Stimulated activated CD4-positive, alpha-beta T cell treated with anti-CD3 and anti-CD28 coated beads, Interleukin-1b, Interleukin-23, amount 100 ng/mL, for 4 hours (primary cell): ENCODE measurements at regions not wholly inside any gene's neighbourhood (a gene's known extent, or its start where the extent isn't known, plus 50 kb on each side); places are given as distances from the start of the nearest gene placed in this dataset.
"Not testable (repeated sequence)": the region's sequence is repeated elsewhere in the genome, so short reads cannot be mapped to it uniquely, and the experiment has no call there.

Experiments
- DNase-seq, 2 donors: peaks; one replicate each; pipeline ENCODE4 v3.0.0-alpha.2; 2020; ENCODE audit warnings: low read depth in 2 of 2

GRCh38 chr10:21405981-21406380 is 119.5 kb downstream of the SKIDA1 start:
- no peak for DNase-seq

- no peak for DNase-seq
Observed at GRCh38 chr10:21403256-21404015, 122.0 kb downstream of the SKIDA1 start.

- DNase-seq, result no peak
Observed at GRCh38 chr10:21402606-21403083, 122.8 kb downstream of the SKIDA1 start.

GRCh38 chr10:21401196-21401595 is 124.3 kb downstream of the SKIDA1 start:
- DNase-seq, result no peak

GRCh38 chr10:21399392-21400035 is 126.0 kb downstream of the SKIDA1 start:
- DNase-seq, result no peak

GRCh38 chr10:21398563-21399231 is 126.8 kb downstream of the SKIDA1 start:
- DNase-seq, result no peak

GRCh38 chr10:21396889-21397288 is 128.6 kb downstream of the SKIDA1 start:
- DNase-seq, result no peak

- no peak for DNase-seq
Observed at GRCh38 chr10:21393931-21394330, 131.6 kb downstream of the SKIDA1 start.

GRCh38 chr10:21388589-21388988 is 136.9 kb downstream of the SKIDA1 start:
- no peak for DNase-seq

- DNase-seq, result no peak
Observed at GRCh38 chr10:21387868-21388267, 137.6 kb downstream of the SKIDA1 start.

GRCh38 chr10:21385996-21386585 is 139.4 kb downstream of the SKIDA1 start:
- no peak for DNase-seq

- DNase-seq, result no peak
Observed at GRCh38 chr10:21385536-21385935, 139.9 kb downstream of the SKIDA1 start.

- no peak for DNase-seq
Observed at GRCh38 chr10:21379143-21379542, 146.3 kb downstream of the SKIDA1 start.

- DNase-seq, result not testable (repeated sequence)
Observed at GRCh38 chr10:21375274-21375673, 150.2 kb downstream of the SKIDA1 start.

- not testable (repeated sequence) for DNase-seq
Observed at GRCh38 chr10:21373881-21374280, 151.6 kb downstream of the SKIDA1 start.

GRCh38 chr10:21372651-21373410 is 152.7 kb downstream of the SKIDA1 start:
- DNase-seq, result no peak

- DNase-seq, result no peak
Observed at GRCh38 chr10:21369697-21370096, 155.8 kb downstream of the SKIDA1 start.

GRCh38 chr10:21368728-21369425 is 156.6 kb downstream of the SKIDA1 start:
- DNase-seq, result no peak

- no peak for DNase-seq
Observed at GRCh38 chr10:21368022-21368582, 157.4 kb downstream of the SKIDA1 start.

GRCh38 chr10:21366108-21366507 is 159.4 kb downstream of the SKIDA1 start:
- DNase-seq, result not testable (repeated sequence)
